ENCODE measurements at regions not wholly inside any gene's neighbourhood (a gene's known extent, or its start where the extent isn't known, plus 50 kb on each side); places are given as distances from the start of the nearest gene placed in this dataset.

DNA sequence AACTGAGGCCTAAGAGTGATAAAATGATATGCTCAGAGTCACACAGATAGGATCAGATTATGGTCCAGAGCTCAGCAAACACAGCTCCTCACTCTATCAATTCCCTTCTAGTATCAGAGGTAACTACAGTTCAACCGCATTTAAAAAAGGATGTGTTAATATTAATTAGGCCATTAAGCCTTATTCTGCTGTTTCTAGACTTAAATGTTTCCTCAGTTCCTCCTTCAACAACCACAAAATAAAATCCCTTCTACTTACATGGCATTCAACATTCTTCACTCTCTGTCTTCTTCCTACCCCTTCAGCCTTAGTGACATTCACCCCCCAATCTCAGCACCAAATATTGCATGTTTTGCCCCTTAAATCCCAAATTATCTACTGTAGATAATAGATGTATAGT, 254.9 kb downstream of the PLPP3 start:
- Mint-ChIP-seq H3K4me1 (peaks cover 19% of the 10 kb centered on the region), H3K36me3 (no peaks in the 10 kb centered on the region), H3K9me3 (no peaks in the 10 kb centered on the region), H3K27ac (no peak overlapping the region), H3K4me3 (no peak overlapping the region), H3K27me3 (ENCODE audit: low read depth in 3 of 3) (peaks cover 0 to 7% (median 1%) of the 10 kb centered on the region in 3 donors)
- Histone ChIP-seq H3K27ac (ENCODE audit: low read depth in 1 of 2, low read length in 2 of 2) (no peak overlapping the region), H3K9ac (ENCODE audit: insufficient read depth, low read length, poor library complexity, severe bottlenecking) (no peak overlapping the region), H2AFZ (ENCODE audit: insufficient read depth, low read depth, low read length, poor library complexity, severe bottlenecking) (no peak overlapping the region), H3K79me2 (ENCODE audit: insufficient read depth, low read length) (no peaks in the 10 kb centered on the region), H3K4me2 (replicated peaks; ENCODE audit: extremely low read depth, low read length, poor library complexity, severe bottlenecking) (no peak overlapping the region), H3K36me3 (replicated peaks in 1 of 2; ENCODE audit: control insufficient read depth in 1 of 2, insufficient read depth in 2 of 2, low read length in 2 of 2) (no peaks in the 10 kb centered on the region), H4K20me1 (ENCODE audit: insufficient read depth, low read length) (no peaks in the 10 kb centered on the region), H3K27me3 (ENCODE audit: control insufficient read depth in 2 of 2, insufficient read depth in 2 of 2, low read length in 2 of 2) (no peaks in the 10 kb centered on the region), H3K9me3 (replicated peaks in 1 of 2; ENCODE audit: control insufficient read depth in 1 of 2, insufficient read depth in 1 of 2, low read length in 2 of 2) (no peaks in the 10 kb centered on the region), H3K4me3 (replicated peaks in 1 of 3; ENCODE audit: low read depth in 2 of 3, low read length in 3 of 3) (no peak overlapping the region), H3K4me1 (ENCODE audit: control insufficient read depth in 1 of 2, insufficient read depth in 2 of 2, low read length in 2 of 2) (peaks cover 14 to 19% of the 10 kb centered on the region in 2 donors)
- intact Hi-C loops (cut with micrococcal nuclease) = no loop called here
- TF ChIP-seq, protein P1, sequence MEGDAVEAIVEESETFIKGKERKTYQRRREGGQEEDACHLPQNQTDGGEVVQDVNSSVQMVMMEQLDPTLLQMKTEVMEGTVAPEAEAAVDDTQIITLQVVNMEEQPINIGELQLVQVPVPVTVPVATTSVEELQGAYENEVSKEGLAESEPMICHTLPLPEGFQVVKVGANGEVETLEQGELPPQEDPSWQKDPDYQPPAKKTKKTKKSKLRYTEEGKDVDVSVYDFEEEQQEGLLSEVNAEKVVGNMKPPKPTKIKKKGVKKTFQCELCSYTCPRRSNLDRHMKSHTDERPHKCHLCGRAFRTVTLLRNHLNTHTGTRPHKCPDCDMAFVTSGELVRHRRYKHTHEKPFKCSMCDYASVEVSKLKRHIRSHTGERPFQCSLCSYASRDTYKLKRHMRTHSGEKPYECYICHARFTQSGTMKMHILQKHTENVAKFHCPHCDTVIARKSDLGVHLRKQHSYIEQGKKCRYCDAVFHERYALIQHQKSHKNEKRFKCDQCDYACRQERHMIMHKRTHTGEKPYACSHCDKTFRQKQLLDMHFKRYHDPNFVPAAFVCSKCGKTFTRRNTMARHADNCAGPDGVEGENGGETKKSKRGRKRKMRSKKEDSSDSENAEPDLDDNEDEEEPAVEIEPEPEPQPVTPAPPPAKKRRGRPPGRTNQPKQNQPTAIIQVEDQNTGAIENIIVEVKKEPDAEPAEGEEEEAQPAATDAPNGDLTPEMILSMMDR (IDR thresholded peaks at IDR 0.05) = no peak
- WGBS (ENCODE audit: insufficient coverage) = no CpG with 5 or more reads among the region's 1 CpG
- no peak for DNase-seq

DNA sequence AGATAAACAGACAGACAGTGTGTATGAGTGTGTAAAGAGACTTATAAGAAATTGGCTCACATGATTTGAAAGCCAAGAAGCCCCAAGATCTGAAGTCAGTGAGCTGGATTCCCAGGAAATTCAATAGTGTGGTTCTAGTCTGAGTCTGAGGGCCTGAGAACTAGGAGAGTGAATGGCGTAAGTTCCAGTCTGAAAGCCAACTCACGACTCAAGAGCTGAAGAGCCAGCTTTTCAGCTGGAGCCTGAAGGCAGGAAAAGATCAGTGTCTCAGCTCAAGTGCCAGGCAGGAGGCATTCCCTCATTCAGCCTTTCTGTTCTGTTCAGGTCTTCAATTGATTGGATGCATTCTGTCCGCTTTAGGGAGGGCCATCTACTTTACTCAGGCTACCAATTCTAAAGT, 257.2 kb downstream of the PLPP3 start:
- H3K4me1 Mint-ChIP-seq = peaks cover 3% of the 10 kb centered on the region
- H3K27ac Mint-ChIP-seq = no peak overlapping the region
- no peaks in the 10 kb centered on the region for H3K36me3 Mint-ChIP-seq

More for the DNA sequence above, 257.2 kb downstream of the PLPP3 start:
- no peak overlapping the region for H3K4me2 ChIP-seq (replicated peaks; ENCODE audit: extremely low read depth, low read length, poor library complexity, severe bottlenecking)
- no peaks in the 10 kb centered on the region for H3K27me3 ChIP-seq (ENCODE audit: control insufficient read depth in 2 of 2, insufficient read depth in 2 of 2, low read length in 2 of 2)
- 95% methylated on average over 2 of the region's 3 CpGs for WGBS (ENCODE audit: insufficient coverage)
- H3K27me3 Mint-ChIP-seq (ENCODE audit: low read depth in 3 of 3) = peaks cover 0 to 6% (median 1%) of the 10 kb centered on the region in 3 donors
- H3K4me1 ChIP-seq (ENCODE audit: control insufficient read depth in 1 of 2, insufficient read depth in 2 of 2, low read length in 2 of 2) = no peaks in the 10 kb centered on the region
- TF ChIP-seq, protein P1 (IDR thresholded peaks at IDR 0.05) = no peak
- no peaks in the 10 kb centered on the region for H4K20me1 ChIP-seq (ENCODE audit: insufficient read depth, low read length)
- H3K9me3 Mint-ChIP-seq = peaks cover 0 to 2% (median 0%) of the 10 kb centered on the region in 7 donors
- H2AFZ ChIP-seq (ENCODE audit: insufficient read depth, low read depth, low read length, poor library complexity, severe bottlenecking) = no peak overlapping the region
- no peak for DNase-seq
- intact Hi-C loops (cut with micrococcal nuclease) = no loop called here
- no peak overlapping the region for H3K27ac ChIP-seq (ENCODE audit: low read depth in 1 of 2, low read length in 2 of 2)
- H3K9ac ChIP-seq (ENCODE audit: insufficient read depth, low read length, poor library complexity, severe bottlenecking) = no peak overlapping the region
- H3K79me2 ChIP-seq (ENCODE audit: insufficient read depth, low read length) = no peaks in the 10 kb centered on the region
- no peaks in the 10 kb centered on the region for H3K36me3 ChIP-seq (replicated peaks in 1 of 2; ENCODE audit: control insufficient read depth in 1 of 2, insufficient read depth in 2 of 2, low read length in 2 of 2)
- no peak overlapping the region for H3K4me3 ChIP-seq (replicated peaks in 1 of 3; ENCODE audit: low read depth in 2 of 3, low read length in 3 of 3)
- no peaks in the 10 kb centered on the region for H3K9me3 ChIP-seq (replicated peaks in 1 of 2; ENCODE audit: control insufficient read depth in 1 of 2, insufficient read depth in 1 of 2, low read length in 2 of 2)
- H3K4me3 Mint-ChIP-seq = no peak overlapping the region

Measured in CD14-positive monocyte (primary cell).